Fibroblast of lung (primary cell): ENCODE measurements at regions not wholly inside any gene's neighbourhood (a gene's known extent, or its start where the extent isn't known, plus 50 kb on each side); places are given as distances from the start of the nearest gene placed in this dataset.

Source experiments
- DNase-seq, 2 donors: peaks; one replicate each; pipeline versions ENCODE4 v3.0.0 to v3.0.0-alpha.2; 2010; ENCODE audit warnings: low read depth in 2 of 2
- H2AFZ ChIP-seq: 2 replicates; pipeline ENCODE4 v1.5.1; 2012; ENCODE audit warnings: low read length, control low read depth, inconsistent platforms
- H3K27ac ChIP-seq: 2 replicates; pipeline ENCODE4 v1.5.1; 2011; ENCODE audit warnings: low read length, control low read depth; ENCODE audit not compliant: insufficient read depth
- H3K27me3 ChIP-seq: 2 replicates; pipeline ENCODE4 v1.5.1; 2011; ENCODE audit warnings: mild to moderate bottlenecking, low read length; ENCODE audit not compliant: control insufficient read depth, insufficient read depth
- H3K36me3 ChIP-seq: 2 replicates; pipeline ENCODE4 v1.5.1; 2011; ENCODE audit warnings: low read length; ENCODE audit not compliant: control insufficient read depth, insufficient read depth
- H3K4me1 ChIP-seq: 2 replicates; pipeline ENCODE4 v1.5.1; 2011; ENCODE audit warnings: low read length; ENCODE audit not compliant: control insufficient read depth, insufficient read depth; ENCODE audit errors: extremely low read depth
- H3K4me2 ChIP-seq: 2 replicates; pipeline ENCODE4 v1.5.1; 2011; ENCODE audit warnings: low read length, control low read depth; ENCODE audit not compliant: insufficient read depth; ENCODE audit errors: extremely low read depth
- H3K4me3 ChIP-seq, 4 experiments: fragments of 200-600 bp in 1 of 4; sonication (generic) in 1 of 4; replicated peaks in 1 of 4; 2 replicates each; pipeline ENCODE4 v1.5.1; 2011 to 2016; ENCODE audit warnings: low read length in 4 of 4, low read depth in 3 of 4, mild to moderate bottlenecking in 3 of 4, control low read depth in 2 of 4, inconsistent platforms in 1 of 4, mixed read lengths in 1 of 4; ENCODE audit not compliant: insufficient read depth in 1 of 4; ENCODE audit errors: control extremely low read depth in 1 of 4
- H3K79me2 ChIP-seq: 2 replicates; pipeline ENCODE4 v1.5.1; 2012; ENCODE audit warnings: mild to moderate bottlenecking, low read length, inconsistent platforms; ENCODE audit not compliant: control insufficient read depth, insufficient read depth
- H3K9ac ChIP-seq: 2 replicates; pipeline ENCODE4 v1.5.1; 2011; ENCODE audit warnings: mild to moderate bottlenecking, low read length, control low read depth; ENCODE audit not compliant: insufficient read depth
- H3K9me3 ChIP-seq: 2 replicates; pipeline ENCODE4 v1.5.1; 2012; ENCODE audit warnings: low read depth, low read length; ENCODE audit not compliant: control insufficient read depth, insufficient read depth
- H4K20me1 ChIP-seq: 2 replicates; pipeline ENCODE4 v1.5.1; 2011; ENCODE audit warnings: low read length; ENCODE audit not compliant: control insufficient read depth, insufficient read depth; ENCODE audit errors: extremely low read depth
- CTCF ChIP-seq, 2 donors: IDR thresholded peaks in 1 of 2; conservative IDR thresholded peaks in 1 of 2; 1 replicate in 1 of 2; 2 replicates in 1 of 2; pipeline ENCODE4 v1.5.1; 2011 to 2012; ENCODE audit warnings: low read length in 2 of 2, control low read depth in 1 of 2, inconsistent platforms in 1 of 2, low read depth in 1 of 2, mild to moderate bottlenecking in 1 of 2
- EZH2 ChIP-seq: IDR thresholded peaks from 2 replicates; pipeline ENCODE4 v1.5.1; 2012; ENCODE audit warnings: low read length, control low read depth, mild to moderate bottlenecking; ENCODE audit errors: missing control alignments

- no peak overlapping the region for H3K9ac ChIP-seq
- H2AFZ ChIP-seq, result peak overlapping the region; percentile 31
- H3K4me3 ChIP-seq, result peak overlapping the region in 1 of 4 experiments; percentile 11
- TF ChIP-seq EZH2 (no peak), CTCF (conservative IDR thresholded peaks at IDR 0.05 in 1 of 2, IDR thresholded peaks at IDR 0.05 in 1 of 2; ENCODE audit: low read depth in 1 of 2, low read length in 2 of 2) (no peak)
- no peaks in the 10 kb centered on the region for H3K9me3 ChIP-seq
- peak overlapping the region; percentile 42 for H3K4me2 ChIP-seq
- no peaks in the 10 kb centered on the region for H4K20me1 ChIP-seq
- H3K27me3 ChIP-seq, result no peaks in the 10 kb centered on the region
- no peak overlapping the region for H3K27ac ChIP-seq
- H3K36me3 ChIP-seq, result no peaks in the 10 kb centered on the region
- peak in 1 of 2 donors; percentile 9 for DNase-seq
- no peaks in the 10 kb centered on the region for H3K79me2 ChIP-seq
- H3K4me1 ChIP-seq, result no peaks in the 10 kb centered on the region
These were observed 65.6 kb upstream of the MBNL1 start for GRCh38 chr3:152202976-152203626.

- TF ChIP-seq EZH2, result no peak
- TF ChIP-seq CTCF (conservative IDR thresholded peaks at IDR 0.05 in 1 of 2, IDR thresholded peaks at IDR 0.05 in 1 of 2; ENCODE audit: low read depth in 1 of 2, low read length in 2 of 2), result no peak
- Histone ChIP-seq H3K9ac (no peak overlapping the region), H3K27me3 (no peaks in the 10 kb centered on the region), H3K27ac (no peak overlapping the region), H3K4me3 (peak overlapping the region in 1 of 4 experiments; percentile 11), H3K9me3 (no peaks in the 10 kb centered on the region), H3K4me1 (no peaks in the 10 kb centered on the region), H3K4me2 (peak overlapping the region; percentile 42), H2AFZ (no peak overlapping the region), H3K36me3 (no peaks in the 10 kb centered on the region), H4K20me1 (no peaks in the 10 kb centered on the region), H3K79me2 (no peaks in the 10 kb centered on the region)
- DNase-seq, result peak in 1 of 2 donors; percentile 55
These were observed 65.1 kb upstream of the MBNL1 start for GRCh38 chr3:152203652-152204051.

- no peak overlapping the region for H2AFZ ChIP-seq
- no peak overlapping the region for H3K9ac ChIP-seq
- no peak overlapping the region for H3K4me2 ChIP-seq
- TF ChIP-seq CTCF (conservative IDR thresholded peaks at IDR 0.05 in 1 of 2, IDR thresholded peaks at IDR 0.05 in 1 of 2; ENCODE audit: low read depth in 1 of 2, low read length in 2 of 2) (no peak), EZH2 (no peak)
- H4K20me1 ChIP-seq, result no peaks in the 10 kb centered on the region
- DNase-seq, result no peak
- no peaks in the 10 kb centered on the region for H3K36me3 ChIP-seq
- no peaks in the 10 kb centered on the region for H3K9me3 ChIP-seq
- no peaks in the 10 kb centered on the region for H3K27me3 ChIP-seq
- H3K79me2 ChIP-seq, result no peaks in the 10 kb centered on the region
- H3K27ac ChIP-seq, result no peak overlapping the region
- H3K4me1 ChIP-seq, result no peaks in the 10 kb centered on the region
- H3K4me3 ChIP-seq, result no peak overlapping the region
These were observed 64.5 kb upstream of the MBNL1 start for GRCh38 chr3:152204218-152204617.
